Embryonic facial prominence (tissue), 1 donor: ENCODE measurements at regions not wholly inside any gene's neighbourhood (a gene's known extent, or its start where the extent isn't known, plus 50 kb on each side); places are given as distances from the start of the nearest gene placed in this dataset.
"Not testable (repeated sequence)": the region's sequence is repeated elsewhere in the genome, so short reads cannot be mapped to it uniquely, and the experiment has no call there.

ENCODE experiments used
- DNase-seq: peaks from one replicate; pipeline ENCODE4 v3.0.0-alpha.2; 2016; ENCODE audit errors: extremely low spot score

DNA sequence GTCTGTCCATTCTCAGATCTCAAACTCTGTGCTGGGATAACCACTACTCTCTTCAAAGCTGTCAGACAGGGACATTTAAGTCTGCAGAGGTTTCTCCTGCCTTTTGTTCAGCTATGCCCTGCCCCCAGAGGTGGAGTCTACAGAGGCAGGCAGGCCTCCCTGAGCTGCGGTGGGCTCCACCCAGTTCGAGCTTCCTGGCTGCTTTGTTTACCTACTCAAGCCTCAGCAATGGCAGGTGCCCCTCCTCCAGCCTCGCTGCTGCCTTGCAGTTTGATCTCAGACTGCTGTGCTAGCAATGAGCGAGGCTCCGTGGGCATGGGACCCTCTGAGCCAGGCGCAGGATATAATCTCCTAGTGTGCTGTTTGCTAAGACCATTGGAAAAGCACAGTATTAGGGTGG lies 53.1 kb upstream of the HUNK start:
- not testable (repeated sequence) for DNase-seq

DNA sequence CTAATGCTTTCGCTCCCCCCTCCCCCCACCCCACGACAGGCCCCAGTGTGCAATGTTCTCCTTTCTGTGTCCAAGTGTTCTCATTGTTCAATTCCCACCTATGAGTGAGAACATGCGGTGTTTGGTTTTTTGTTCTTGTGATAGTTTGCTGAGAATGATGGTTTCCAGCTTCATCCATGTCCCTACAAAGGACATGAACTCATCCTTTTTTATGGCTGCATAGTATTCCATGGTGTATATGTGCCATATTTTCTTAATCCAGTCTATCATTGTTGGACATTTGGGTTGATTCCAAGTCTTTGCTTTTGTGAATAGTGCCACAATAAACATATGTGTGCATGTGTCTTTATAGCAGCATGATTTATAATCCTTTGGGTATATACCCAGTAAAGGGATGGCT lies 58.5 kb upstream of the HUNK start:
- DNase-seq = not testable (repeated sequence)

DNA sequence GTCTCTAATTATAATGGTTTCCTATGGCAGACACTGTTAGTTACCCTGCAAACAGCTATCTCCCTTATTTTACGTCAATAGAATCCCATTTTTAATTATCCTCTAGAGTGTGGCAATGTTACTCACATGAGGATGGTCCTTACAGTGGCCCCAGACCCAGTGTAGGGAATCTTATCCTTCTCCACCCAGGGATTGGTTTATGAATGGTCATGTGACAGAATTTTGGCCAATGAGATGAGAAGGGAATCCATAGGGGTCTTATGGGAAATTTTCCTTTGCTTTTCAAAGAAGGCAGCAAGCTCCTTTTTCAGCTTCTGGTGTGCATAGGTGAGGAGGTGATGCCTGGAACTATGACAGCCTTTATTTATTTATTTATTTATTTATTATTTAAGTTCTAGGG lies 59.0 kb upstream of the HUNK start:
- no peak for DNase-seq

DNA sequence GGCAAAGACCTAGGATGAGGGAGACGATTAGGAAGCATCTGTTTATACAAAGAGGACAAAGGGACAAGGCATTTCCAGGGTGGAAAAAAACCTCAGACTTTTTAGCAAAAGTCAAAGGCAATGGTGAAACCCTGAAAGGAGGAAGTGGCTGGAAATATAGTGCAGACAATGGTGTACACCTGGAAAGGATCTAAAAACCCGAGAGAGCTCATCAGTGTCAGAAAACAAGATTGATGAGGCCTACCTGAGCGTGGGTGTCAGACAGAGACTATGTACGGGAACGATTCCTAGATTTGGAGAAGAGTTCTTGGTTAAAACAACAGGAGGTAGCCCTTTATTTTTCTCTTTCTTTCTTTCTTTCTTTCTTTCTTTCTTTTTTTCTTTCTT lies 68.8 kb upstream of the HUNK start:
- DNase-seq = no peak

DNA sequence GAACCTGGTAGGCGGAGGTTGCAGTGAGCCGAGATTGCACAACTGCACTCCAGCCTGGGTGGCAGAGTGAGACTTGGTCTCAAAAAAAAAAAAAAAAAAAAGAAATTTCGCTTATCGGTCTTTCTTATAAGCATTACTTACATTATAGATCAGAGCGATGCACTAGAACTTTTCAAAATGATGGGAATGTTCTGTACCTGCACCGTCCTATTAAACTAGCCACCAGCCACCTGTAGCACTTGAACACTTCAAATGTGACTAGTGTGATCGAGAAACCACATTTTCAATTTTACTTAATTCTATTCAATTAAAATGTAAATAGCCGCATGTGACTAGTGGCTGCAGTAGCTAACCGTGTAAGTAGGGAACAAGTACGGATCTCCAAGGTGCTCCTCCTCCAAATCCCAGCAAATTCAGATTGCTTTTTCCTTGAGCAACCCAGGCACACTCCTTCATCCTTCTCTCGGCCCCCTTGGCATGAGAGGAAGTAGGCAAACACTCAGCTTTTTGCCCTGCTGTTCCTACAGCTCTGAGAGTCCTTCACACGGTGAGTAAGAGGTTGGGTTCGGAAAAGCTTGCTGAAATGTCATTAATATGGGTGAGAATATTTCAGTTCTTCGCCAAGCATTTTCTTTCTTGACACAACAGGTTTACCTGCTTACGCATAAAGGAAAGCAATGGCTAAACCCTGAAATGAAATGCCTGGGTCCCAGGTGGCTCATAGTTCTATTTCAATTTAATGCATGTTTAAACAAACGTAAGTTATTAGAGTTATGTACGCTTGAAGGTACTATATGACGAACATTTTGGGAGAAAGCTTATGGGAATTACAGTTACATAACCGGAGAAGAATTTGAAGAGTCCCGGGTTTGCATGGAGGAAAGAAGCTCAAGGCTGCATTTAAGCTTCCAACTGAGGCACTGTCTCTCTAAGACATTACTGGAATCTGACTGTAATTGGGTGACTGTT lies 69.5 kb upstream of the HUNK start:
- no peak for DNase-seq

DNA sequence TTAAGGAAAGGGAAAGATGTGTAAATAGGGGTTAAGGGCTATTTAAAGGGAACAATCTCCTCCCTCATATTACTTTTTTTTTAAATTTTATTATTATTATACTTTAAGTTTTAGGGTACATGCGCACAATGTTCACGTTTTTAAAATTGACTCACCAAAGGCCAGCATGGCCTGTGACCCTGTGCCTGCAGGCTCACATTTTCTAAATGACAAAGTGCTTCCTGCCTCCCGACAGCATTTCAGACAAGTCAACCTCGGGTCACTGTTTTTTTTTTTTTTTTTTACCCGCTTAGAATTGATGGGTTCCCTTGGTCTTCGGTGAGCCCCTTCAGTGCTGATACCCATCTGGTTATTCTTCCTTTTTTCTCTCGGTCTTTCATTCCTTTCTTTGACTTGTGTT lies 70.4 kb upstream of the SCAF4 start:
- no peak for DNase-seq

DNA sequence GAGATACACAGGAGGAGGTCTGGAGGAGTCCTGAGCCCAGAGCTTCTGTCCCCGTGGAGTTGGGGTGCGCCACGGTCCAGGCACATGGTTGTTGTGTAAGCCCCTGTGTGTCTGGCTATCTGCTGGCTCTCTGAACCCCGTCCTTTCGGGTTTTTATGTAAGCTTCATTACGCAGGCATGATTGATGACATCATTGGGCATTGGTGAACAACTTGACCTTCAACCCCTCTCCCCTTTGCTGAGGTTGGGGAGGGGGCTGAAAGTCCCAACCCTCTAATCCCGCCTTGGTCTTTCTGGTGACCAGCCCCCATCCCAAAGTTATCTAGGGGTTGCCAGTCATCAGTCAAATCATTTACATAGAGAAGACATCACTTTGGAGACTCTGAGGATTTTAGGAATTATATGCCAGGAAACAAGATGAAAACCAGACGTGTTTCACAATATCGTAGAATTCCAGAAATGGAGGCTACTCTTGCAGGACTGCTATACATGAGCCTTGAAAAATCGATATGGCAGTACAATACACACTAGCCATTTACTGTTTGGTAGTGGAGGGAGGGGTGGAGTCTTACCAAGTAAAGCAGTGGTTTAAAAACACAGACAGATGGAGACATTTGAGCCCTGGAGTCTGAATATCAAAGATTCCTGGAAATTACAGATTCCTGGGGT lies 69.8 kb upstream of the SCAF4 start:
- DNase-seq = no peak

DNA sequence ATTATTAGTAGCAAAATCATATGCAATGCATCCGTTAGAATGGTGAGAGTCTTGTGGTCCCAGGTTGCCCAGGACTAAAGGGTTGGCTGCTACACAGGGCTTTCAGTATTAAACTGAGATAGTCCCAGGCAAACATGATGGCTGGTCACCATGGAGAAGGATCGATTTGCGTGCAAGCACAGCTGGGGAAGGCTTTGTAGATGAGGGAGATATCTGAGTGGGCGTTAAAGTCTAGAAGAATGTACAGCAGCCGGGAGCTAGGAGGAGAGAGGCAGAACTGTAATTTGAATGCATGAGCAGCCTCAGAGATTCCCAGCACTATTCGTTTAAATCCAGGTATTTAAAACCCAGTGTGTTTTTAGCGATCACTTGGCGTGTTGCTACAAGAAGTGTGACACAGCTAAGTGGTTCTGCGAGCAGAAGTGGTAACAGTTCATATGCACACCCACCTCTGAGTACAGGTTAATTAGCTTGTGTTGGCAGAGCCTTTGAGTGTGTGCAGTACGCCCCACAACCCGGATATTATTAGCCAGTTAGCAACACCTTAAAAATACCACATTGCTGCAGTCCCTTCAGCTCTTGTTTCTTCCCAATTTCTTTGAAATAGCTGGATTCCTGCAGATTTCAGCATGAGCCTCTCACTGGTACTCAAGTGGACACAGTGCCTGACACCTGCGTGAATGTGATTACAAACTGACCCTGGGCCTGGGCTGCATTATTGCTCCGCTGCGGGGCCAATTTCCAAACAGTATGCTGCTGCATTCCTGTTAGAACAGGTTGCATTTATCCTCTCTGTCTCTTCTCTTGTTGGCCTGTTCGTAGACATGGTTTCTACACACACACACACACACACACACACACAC lies 67.2 kb upstream of the SCAF4 start:
- no peak for DNase-seq

DNA sequence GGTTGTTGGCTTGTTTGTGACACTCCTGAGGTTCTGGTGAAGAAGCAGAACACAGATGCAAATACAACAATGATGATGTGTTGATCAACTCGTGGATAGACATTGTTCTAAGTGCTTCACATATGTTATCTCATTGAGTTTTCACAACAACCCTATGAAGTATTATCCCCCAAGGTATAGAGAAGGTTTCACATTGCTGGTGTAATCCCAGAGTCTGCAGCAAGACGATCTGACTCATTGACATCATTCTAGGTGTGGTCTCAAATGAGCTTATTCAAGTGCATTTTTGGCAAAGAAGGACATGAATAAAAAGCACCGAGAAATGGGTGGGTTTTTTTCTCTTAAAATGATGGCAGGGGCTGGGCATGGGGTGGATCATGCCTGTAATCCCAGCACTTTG lies 64.1 kb upstream of the SCAF4 start:
- DNase-seq = no peak

DNA sequence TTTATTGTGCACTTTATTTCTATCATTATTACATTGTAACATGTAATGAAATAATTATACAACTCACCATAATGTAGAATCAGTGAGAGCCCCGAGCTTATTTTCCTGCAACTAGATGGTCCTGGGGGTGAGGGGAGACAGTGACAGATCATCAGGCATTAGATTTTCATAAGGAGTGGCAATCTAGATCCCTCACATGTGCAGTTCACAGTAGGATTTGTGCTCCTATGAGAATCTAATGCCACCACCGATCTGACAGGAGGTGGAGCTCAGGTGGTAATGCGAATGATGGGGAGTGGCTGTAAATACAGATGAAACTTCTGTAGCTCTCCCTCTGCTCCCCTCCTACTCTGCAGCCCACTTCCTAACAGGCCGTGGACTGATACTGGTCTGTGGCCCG lies 58.5 kb upstream of the SCAF4 start:
- DNase-seq = not testable (repeated sequence)

DNA sequence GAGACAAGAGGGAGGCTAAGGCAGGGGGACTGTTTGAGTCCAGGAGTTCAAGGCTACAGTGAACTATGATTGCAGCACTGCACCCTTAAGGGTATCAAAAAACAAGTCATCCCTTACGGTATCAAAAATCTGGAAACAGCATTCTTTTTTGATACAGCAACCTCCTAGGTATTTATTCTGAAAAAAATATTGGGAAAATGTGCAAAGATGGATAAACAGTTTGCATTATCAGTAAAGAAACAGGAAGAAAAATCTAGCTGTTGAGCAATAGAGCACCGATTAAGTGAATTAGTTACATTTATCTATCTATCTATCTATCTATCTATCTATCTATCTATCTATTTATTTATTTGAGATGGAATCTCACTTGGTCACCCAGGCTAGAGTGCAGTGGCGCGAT lies 56.7 kb upstream of the SCAF4 start:
- no peak for DNase-seq

DNA sequence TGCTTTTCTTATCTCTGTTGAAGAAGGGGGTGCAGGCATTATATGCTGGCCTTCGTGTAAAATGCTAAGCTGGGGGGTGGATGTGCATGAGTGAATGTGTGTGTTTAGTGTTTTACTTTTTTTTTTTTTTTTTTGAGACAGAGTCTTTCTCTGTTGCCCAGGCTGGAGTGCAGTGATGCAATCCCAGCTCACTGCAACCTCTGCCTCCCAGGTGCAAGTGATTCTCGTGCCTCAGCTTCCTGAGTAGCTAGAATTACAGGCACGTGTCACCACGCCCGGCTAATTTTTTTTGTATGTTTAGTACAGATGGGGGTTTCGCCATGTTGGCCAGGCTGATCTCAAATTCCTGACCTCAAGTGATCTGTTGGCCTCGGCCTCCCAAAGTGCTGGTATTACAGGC lies 55.8 kb upstream of the SCAF4 start:
- DNase-seq = not testable (repeated sequence)

DNA sequence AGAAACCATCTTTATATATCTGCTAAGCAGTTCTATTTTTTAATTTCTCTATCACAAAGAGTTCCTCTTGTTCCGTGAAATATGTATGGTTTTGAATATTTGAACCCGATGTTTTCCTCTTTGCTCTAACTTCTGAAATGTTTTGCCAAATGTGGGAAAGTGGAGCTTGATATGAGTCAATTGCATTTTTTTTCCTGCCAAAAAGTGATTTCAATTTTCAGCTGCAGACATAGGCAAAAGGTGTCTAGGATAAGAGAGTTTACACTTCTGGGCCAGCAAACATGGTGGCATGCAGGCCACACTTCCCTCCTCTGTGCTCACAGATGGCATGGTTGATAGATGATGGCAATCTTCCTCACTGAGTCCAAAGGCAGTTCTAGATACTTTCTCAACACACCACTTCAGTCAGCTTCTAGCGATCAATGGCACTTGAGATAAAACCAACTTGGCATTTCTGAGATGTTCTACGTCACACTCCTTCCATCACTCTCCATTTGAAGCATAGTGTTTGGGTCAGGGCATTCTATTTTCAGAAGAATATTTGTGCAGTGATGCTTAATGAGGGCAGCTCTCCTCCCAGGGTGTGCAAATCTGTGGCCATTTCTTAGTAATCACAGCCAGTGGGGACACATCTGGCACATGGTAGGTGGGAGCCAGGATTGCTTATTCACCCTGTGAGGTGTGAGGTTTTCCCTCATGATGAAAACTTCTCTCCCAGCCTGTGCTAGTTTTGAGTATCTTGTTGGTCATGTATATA lies 54.4 kb upstream of the SCAF4 start:
- DNase-seq = no peak

DNA sequence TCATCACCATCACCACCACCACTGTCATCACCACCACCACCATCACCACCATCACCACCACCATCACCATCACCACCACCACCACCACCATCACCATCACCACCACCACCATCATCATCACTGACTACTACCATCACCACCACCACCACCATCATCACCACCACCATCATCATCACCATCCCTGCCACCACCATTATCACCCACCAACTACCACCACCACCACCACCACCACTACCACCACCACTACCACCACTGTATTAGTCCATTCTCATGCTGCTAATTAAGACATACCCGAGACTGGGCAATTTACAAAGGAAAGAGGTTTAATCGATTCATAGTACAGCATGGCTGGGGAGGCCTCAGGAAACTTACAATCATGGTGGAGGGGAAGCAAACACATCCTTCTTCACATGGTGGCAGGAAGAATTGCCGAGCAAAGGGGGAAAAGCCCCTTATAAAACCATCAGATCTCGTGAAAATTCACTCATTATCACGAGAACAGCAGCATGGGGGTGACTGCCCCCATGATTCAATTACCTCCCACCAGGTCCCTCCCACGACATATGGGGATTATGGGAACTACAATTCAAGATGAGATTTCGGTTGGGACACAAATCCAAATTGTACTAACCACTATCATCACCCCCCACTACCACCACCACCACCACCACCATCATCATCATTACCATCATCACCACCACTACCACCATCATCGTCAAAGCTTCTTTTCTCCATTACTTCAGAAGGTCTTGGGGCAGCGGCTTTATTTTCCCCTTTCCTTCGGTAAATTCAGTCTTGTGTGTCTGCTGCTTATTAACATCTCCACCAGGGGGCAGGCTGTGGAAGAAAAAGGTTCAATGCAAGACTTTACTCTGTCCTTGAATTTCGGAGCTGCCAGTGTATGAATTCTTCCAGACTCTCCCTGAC lies 53.6 kb upstream of the SCAF4 start:
- peak; percentile 50 for DNase-seq

DNA sequence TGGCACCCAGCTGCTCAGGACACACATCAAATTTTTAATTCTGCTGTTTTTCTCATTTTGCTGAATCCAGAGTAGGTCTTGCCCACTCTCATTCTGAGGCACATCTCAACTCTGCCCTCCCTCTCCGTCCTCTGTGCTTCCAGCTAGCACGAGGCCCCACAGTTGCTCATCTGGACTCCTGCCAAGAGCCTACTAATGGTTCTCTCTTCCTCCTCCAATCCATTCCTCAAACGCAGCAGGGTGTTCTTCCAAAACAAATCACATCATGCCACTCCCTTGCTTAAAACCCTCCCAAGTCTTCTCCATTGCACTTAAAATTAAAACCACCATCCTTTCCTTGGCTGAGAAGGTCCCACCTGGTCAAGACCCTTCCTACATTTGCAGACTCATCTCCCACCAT lies 49.8 kb upstream of the SCAF4 start:
- no peak for DNase-seq
